ENCODE measurements at regions not wholly inside any gene's neighbourhood (a gene's known extent, or its start where the extent isn't known, plus 50 kb on each side); places are given as distances from the start of the nearest gene placed in this dataset.

GRCh38 chr1:106568201-106568974, 488.1 kb upstream of the PRMT6 start:
- TF ChIP-seq CTCF (IDR thresholded peaks at IDR 0.05): no peak
- TF ChIP-seq EP300 (IDR thresholded peaks at IDR 0.05): no peak
